ENCODE measurements at regions not wholly inside any gene's neighbourhood (a gene's known extent, or its start where the extent isn't known, plus 50 kb on each side); places are given as distances from the start of the nearest gene placed in this dataset.

DNA sequence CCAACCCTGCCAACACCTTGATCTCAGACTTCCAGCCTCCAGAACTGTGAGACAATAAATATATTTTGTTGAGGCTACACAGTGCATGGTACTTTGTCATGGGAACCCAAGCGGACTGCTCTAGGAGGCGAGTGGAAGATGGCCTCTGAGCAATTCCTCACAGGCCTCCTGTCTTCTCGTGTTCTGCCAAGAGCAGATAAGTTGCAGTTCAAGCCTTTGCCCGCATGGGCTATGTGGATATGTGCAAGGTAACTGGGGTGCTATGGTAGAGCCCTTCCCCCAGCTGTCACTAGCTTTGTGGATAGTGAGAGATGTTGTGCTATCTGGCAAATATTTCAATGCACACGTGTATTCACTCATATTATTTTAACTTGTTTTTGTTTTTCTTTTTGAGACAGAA, 156.0 kb upstream of the BCOR start:
- Histone ChIP-seq H3K27ac (no peak overlapping the region), H3K4me3 (no peak overlapping the region), H3K27me3 (no peaks in the 10 kb centered on the region), H3K36me3 (ENCODE audit: low read depth, missing control alignments) (no peaks in the 10 kb centered on the region), H3K9me3 (no peaks in the 10 kb centered on the region), H3K4me1 (no peaks in the 10 kb centered on the region)
- 88 to 95% methylated on average over 1 to 5 of the region's 5 CpGs for WGBS, 2 donors
- DNase-seq: no peak
- TF ChIP-seq CTCF (IDR thresholded peaks at IDR 0.05) (no peak), POLR2A (IDR thresholded peaks at IDR 0.05) (no peak)
- intact Hi-C loops (cut with DNase I; ENCODE audit: low total_unique reads): no loop called here

GRCh38 chrX:40249582-40249981, 151.8 kb upstream of the BCOR start:
- Histone ChIP-seq H3K9me3 (no peaks in the 10 kb centered on the region), H3K4me3 (no peak overlapping the region), H3K27ac (no peak overlapping the region), H3K4me1 (no peaks in the 10 kb centered on the region), H3K36me3 (ENCODE audit: low read depth, missing control alignments) (no peaks in the 10 kb centered on the region), H3K27me3 (no peaks in the 10 kb centered on the region)
- 95% methylated on average over 5 of the region's 5 CpGs for WGBS, 2 donors
- DNase-seq: no peak
- TF ChIP-seq CTCF (IDR thresholded peaks at IDR 0.05): no peak
- TF ChIP-seq POLR2A (IDR thresholded peaks at IDR 0.05): no peak
- intact Hi-C loops (cut with DNase I; ENCODE audit: low total_unique reads): no loop called here

GRCh38 chrX:40248822-40249221, 151.1 kb upstream of the BCOR start:
- H3K27me3 ChIP-seq: no peaks in the 10 kb centered on the region
- intact Hi-C loops (cut with DNase I; ENCODE audit: low total_unique reads): no loop called here
- DNase-seq: no peak
- no peak overlapping the region for H3K27ac ChIP-seq
- no peaks in the 10 kb centered on the region for H3K9me3 ChIP-seq
- no peak overlapping the region for H3K4me3 ChIP-seq
- no peaks in the 10 kb centered on the region for H3K4me1 ChIP-seq
- TF ChIP-seq POLR2A (IDR thresholded peaks at IDR 0.05) (no peak), CTCF (IDR thresholded peaks at IDR 0.05) (no peak)
- WGBS, 2 donors: 57 to 94% methylated on average over 9 of the region's 9 CpGs
- H3K36me3 ChIP-seq (ENCODE audit: low read depth, missing control alignments): no peaks in the 10 kb centered on the region

GRCh38 chrX:40247848-40248622, 150.3 kb upstream of the BCOR start:
- no peak for DNase-seq
- intact Hi-C loops (cut with DNase I; ENCODE audit: low total_unique reads): no loop called here
- no peaks in the 10 kb centered on the region for H3K9me3 ChIP-seq
- TF ChIP-seq CTCF (IDR thresholded peaks at IDR 0.05): no peak
- no peak for TF ChIP-seq POLR2A (IDR thresholded peaks at IDR 0.05)
- 76 to 81% methylated on average over 9 to 12 of the region's 13 CpGs for WGBS, 2 donors
- H3K36me3 ChIP-seq (ENCODE audit: low read depth, missing control alignments): no peaks in the 10 kb centered on the region
- no peak overlapping the region for H3K27ac ChIP-seq
- no peaks in the 10 kb centered on the region for H3K4me1 ChIP-seq
- H3K27me3 ChIP-seq: no peaks in the 10 kb centered on the region
- no peak overlapping the region for H3K4me3 ChIP-seq

DNA sequence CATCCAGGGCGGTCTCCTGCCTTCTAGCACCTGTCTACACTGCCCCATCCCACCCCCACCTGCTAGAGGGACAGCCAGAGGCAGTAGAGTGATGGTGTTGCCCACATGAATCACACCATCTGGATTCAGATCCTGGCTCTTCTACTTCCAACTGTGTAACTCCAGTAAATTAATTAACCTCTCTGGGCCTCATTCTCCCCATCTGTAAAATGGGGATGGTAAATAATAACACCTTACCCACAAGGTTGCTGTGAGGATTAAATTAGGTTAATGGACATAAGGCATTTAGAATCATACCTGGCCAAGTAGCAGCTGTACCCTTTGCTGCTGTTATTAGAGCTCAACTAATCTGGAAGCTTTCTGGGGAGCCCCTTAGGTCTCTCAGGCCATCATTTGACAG, 149.6 kb upstream of the BCOR start:
- Histone ChIP-seq H3K4me1 (no peaks in the 10 kb centered on the region), H3K27me3 (no peaks in the 10 kb centered on the region), H3K36me3 (ENCODE audit: low read depth, missing control alignments) (no peaks in the 10 kb centered on the region), H3K9me3 (no peaks in the 10 kb centered on the region), H3K27ac (no peak overlapping the region), H3K4me3 (no peak overlapping the region)
- TF ChIP-seq CTCF (IDR thresholded peaks at IDR 0.05) (no peak), POLR2A (IDR thresholded peaks at IDR 0.05) (no peak)
- DNase-seq: no peak
- intact Hi-C loops (cut with DNase I; ENCODE audit: low total_unique reads): no loop called here
- 100% methylated on average over 1 of the region's 1 CpG for WGBS, 2 donors

Measured in testis (tissue), 2 donors.